ENCODE measurements at regions not wholly inside any gene's neighbourhood (a gene's known extent, or its start where the extent isn't known, plus 50 kb on each side); places are given as distances from the start of the nearest gene placed in this dataset.

DNA sequence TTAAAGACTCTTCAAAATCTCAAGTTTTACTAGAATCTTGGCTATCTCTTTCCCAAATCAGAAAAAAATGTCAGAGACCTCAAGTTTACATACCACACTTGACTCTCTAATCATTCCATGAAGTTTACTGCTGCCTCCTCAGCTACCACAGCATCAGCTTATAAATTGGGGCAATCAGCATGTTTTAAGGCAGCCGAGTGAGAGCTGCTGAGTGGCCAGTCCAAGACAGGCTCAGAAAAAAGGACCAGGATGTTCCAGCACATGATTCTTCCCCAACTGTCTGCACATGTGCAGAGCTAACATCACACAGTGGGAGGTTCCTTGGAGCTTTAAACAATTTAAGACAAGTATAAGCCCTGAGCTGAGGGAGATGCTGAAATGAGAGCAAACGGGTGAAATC is 140.6 kb upstream of the NUDT7 start:
- no peaks in the 10 kb centered on the region for H3K4me1 ChIP-seq (ENCODE audit: insufficient read depth, low read length)
- no peaks in the 10 kb centered on the region for H3K36me3 ChIP-seq (replicated peaks in 1 of 2; ENCODE audit: control insufficient read depth in 1 of 2, insufficient read depth in 2 of 2, low read length in 2 of 2)
- in situ Hi-C loops (cut with HindIII; ENCODE audit: extremely low pct_ligation_motif_present, low pct_unique_long_range_greater_than_20kb) (no loop called here), intact Hi-C loops (cut with micrococcal nuclease; ENCODE audit: unreplicated experiment) (no loop called here)
- no peak overlapping the region for H3K9ac ChIP-seq (ENCODE audit: insufficient read depth, low read depth, low read length)
- DNase-seq (ENCODE audit: low spot score) (no peak), ATAC-seq (no peak), FAIRE-seq (no peak)
- POLR2A ChIA-PET: no interaction called here
- no peaks in the 10 kb centered on the region for H3K9me3 ChIP-seq (ENCODE audit: low read length)
- 0% methylated on average over 2 of the region's 2 CpGs for WGBS (ENCODE audit: low lambda C conversion rate)
- no peak overlapping the region for H3K4me2 ChIP-seq (ENCODE audit: low read depth, low read length)
- no peaks in the 10 kb centered on the region for H4K20me1 ChIP-seq (ENCODE audit: insufficient read depth, low read length)
- peaks cover under 1 to 2% of the 10 kb centered on the region in 2 experiments; a peak in 2 of 5 replicates for H3K27me3 ChIP-seq (ENCODE audit: control insufficient read depth in 1 of 2, insufficient read depth in 2 of 2, low read length in 2 of 2)
- no TSS peak for BruUV-seq (replicated peaks)
- no peak overlapping the region for H3K27ac ChIP-seq (ENCODE audit: extremely low read length, insufficient read depth, low read length)
- H2AFZ ChIP-seq (ENCODE audit: low read length): no peak overlapping the region
- no peak for TF ChIP-seq ZNF567 (CRISPR knock-in tag; IDR thresholded peaks at IDR 0.05; ENCODE audit: borderline replicate concordance)
- TF ChIP-seq CC2D1A (CRISPR knock-in tag; IDR thresholded peaks at IDR 0.05): no peak
- TF ChIP-seq ZNF569 (CRISPR knock-in tag; IDR thresholded peaks at IDR 0.05; ENCODE audit: borderline replicate concordance): no peak
- TF ChIP-seq BRD4 (CRISPR knock-in tag; IDR thresholded peaks at IDR 0.05): no peak
- TF ChIP-seq, protein P1, sequence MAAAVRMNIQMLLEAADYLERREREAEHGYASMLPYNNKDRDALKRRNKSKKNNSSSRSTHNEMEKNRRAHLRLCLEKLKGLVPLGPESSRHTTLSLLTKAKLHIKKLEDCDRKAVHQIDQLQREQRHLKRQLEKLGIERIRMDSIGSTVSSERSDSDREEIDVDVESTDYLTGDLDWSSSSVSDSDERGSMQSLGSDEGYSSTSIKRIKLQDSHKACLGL (CRISPR knock-in tag; IDR thresholded peaks at IDR 0.05): no peak
- no peak for TF ChIP-seq ZNF33B (CRISPR knock-in tag; IDR thresholded peaks at IDR 0.05)
- no peak for TF ChIP-seq BRCA1 (CRISPR knock-in tag; IDR thresholded peaks at IDR 0.05)
- TF ChIP-seq ZNF607 (CRISPR knock-in tag; IDR thresholded peaks at IDR 0.05; ENCODE audit: borderline replicate concordance): no peak
- TF ChIP-seq ZNF468 (CRISPR knock-in tag; IDR thresholded peaks at IDR 0.05): no peak
- no peak for TF ChIP-seq FIP1L1 (IDR thresholded peaks at IDR 0.05; ENCODE audit: borderline replicate concordance, insufficient read depth, low read depth, low read length)
- no peak for TF ChIP-seq PCBP2 (optimal IDR thresholded peaks at IDR 0.05; ENCODE audit: low read depth, low read length, poor library complexity, severe bottlenecking)
- no peak for TF ChIP-seq ZNF749 (CRISPR knock-in tag; IDR thresholded peaks at IDR 0.05; ENCODE audit: borderline replicate concordance)
- TF ChIP-seq PAWR (CRISPR knock-in tag; IDR thresholded peaks at IDR 0.05; ENCODE audit: borderline replicate concordance): no peak
- no peak for TF ChIP-seq ZNF343 (CRISPR knock-in tag; IDR thresholded peaks at IDR 0.05)
- no peak for TF ChIP-seq POLR2AphosphoS5 (IDR thresholded peaks at IDR 0.05; ENCODE audit: low read depth, low read length)
- TF ChIP-seq, protein P2, sequence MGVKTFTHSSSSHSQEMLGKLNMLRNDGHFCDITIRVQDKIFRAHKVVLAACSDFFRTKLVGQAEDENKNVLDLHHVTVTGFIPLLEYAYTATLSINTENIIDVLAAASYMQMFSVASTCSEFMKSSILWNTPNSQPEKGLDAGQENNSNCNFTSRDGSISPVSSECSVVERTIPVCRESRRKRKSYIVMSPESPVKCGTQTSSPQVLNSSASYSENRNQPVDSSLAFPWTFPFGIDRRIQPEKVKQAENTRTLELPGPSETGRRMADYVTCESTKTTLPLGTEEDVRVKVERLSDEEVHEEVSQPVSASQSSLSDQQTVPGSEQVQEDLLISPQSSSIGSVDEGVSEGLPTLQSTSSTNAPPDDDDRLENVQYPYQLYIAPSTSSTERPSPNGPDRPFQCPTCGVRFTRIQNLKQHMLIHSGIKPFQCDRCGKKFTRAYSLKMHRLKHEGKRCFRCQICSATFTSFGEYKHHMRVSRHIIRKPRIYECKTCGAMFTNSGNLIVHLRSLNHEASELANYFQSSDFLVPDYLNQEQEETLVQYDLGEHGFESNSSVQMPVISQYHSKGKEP (CRISPR knock-in tag; IDR thresholded peaks at IDR 0.05): no peak
- H3K4me3 ChIP-seq (replicated peaks in 1 of 3; ENCODE audit: insufficient read depth in 1 of 3, low read depth in 2 of 3, low read length in 3 of 3): no peak overlapping the region
- no peaks in the 10 kb centered on the region for H3K79me2 ChIP-seq (ENCODE audit: insufficient read depth, low read length)
- CTCF ChIA-PET (ENCODE audit: low intra/inter-chr PET ratio, low total read pairs): interaction anchor here (6.9 kb wide), 1 partner anchor 345 kb away, joined by 354 read pairs; no protein-coding TSS in a partner anchor

All from HepG2 (cell line).